NOMO-1 treated with dmso at 0.1 percent for 144 hours (cell line): ENCODE measurements at regions not wholly inside any gene's neighbourhood (a gene's known extent, or its start where the extent isn't known, plus 50 kb on each side); places are given as distances from the start of the nearest gene placed in this dataset.

ENCODE experiments used
- DNase-seq: peaks from one replicate; lab custom pipeline; 2025; ENCODE audit not compliant: unreplicated experiment; lab: John Stamatoyannopoulos, UW

DNA sequence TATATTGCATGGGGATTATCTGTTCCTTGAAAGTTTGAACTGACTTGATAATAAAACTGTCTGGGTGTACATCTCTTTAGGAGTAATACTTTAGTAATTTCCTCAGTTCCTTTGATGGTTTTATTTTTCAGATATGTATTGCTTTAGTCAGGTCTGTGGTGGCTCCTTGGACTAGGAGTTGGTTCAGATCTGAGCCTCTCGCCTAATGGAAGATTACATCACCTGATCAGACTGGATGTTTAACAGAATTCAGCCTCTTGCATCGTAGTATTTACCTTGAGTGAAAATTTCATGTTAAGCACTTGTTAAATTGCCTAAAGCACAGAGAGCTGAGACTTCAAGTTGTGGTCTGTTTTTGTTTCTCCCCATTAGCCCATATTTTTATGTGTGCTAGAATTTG lies 267.3 kb downstream of the MAP2K4 start:
- no peak for DNase-seq

DNA sequence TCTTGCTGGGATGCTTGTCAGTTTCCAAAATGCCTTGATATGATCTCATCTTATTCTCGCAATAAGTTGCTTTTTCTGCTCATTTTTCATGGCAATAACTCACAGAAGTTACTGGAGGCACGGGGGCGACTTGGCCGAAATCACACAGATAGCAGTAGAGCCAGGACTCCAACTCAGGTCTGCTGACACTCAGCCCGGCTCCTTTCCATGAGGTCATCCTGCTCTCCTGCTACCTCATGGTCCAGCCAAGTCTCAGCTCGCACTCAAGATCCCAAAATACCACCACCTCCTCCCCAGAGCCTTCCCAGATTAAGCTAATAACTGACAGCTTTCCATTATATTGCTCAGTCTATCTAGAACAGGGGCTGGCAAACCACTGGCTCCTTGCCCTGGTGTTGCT lies 269.5 kb downstream of the MAP2K4 start:
- no peak for DNase-seq

DNA sequence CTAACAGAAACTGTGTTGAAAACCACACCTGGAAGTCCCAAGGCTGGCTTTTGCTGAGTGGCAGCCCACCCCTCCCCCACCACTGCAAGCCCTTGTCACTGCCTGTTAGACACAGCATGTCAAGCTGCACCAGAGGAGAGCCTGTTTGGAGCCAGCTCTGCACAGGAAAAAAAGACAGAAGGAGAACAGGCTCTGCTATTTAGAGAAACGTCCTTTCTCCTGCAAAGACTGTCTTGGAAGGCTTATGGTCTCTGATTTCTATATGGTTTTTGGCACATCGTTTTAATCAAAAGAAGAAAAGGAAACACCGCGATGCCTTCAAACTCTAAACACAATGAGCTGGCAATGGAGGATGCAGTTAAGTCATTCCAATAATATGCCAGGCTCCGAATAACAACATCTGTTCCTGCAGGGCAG lies 275.5 kb downstream of the MAP2K4 start:
- no peak for DNase-seq

DNA sequence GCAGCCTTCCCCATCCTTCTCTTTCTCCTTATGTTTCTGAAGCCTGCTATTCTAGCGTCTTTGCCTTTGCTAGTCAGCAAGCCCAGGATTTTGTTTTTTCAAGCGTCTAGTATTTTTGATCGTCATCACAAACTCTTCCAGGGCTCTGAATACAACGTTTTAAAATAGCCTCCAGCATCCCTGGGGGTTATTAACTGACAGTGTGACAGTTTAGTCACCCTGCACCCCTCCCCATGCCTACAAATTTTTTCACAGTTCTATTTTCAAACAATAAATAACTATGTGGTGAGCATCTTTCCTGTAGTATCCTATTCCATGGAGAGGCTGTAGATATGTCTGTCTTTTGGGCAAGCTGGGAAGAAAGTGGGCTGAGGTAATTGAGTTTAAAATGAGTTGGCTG lies 280.9 kb downstream of the MAP2K4 start:
- no peak for DNase-seq

DNA sequence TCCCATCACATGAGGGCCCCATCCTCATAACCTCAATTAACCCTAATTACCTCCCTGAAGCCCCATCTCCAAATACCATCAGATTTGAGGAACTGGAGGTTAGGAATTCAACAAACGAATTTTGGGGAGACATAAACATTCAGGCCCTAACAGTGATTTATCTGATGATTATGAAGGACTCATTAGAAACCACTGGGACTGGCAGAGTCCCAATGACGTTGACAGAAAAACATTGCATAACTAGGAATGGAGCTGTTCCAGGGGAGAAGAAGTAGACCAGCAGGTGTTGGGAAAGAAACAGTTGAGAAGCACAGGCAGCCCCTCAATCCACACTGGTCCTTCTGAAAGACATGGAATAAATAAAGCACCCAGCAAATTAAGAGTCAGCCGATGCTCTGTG lies 282.0 kb downstream of the MAP2K4 start:
- DNase-seq, result no peak

DNA sequence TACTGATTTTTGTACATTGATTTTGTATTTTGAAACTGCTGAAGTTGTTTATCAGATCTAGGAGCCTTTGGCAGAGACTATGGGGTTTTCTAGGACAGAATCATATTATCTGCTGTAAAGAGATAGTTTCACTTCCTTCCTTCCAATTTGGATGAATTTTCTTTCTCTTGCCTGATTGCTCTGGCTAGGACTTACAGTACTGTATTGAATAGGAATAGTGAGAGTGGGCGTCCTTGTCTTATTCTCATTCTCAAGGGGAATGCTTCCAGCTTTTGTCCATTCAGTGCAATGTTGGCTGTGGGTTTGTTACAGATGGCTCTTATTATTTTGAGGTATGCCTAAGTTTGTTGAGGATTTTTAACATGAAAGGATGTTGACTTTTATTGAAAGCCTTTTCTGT lies 290.1 kb downstream of the MAP2K4 start:
- no peak for DNase-seq

DNA sequence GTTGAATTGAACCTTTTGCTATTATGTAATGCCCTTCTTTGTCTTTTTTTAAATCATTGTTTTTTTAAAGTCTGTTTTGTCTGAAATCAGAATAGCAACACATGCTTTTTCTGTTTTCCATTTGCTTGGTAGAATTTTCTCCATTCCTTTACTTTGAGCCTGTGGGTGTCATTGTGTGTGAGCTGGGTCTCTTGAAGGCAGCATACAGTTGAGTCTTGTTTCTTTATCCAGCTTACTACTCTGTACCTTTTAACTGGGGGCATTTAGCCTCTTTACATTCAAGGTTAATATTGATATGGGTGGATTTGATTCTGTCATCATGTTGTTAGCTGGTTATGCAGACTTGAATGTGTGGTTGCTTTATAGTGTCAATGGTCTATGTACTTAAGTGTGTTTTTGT lies 292.0 kb downstream of the MAP2K4 start:
- no peak for DNase-seq

DNA sequence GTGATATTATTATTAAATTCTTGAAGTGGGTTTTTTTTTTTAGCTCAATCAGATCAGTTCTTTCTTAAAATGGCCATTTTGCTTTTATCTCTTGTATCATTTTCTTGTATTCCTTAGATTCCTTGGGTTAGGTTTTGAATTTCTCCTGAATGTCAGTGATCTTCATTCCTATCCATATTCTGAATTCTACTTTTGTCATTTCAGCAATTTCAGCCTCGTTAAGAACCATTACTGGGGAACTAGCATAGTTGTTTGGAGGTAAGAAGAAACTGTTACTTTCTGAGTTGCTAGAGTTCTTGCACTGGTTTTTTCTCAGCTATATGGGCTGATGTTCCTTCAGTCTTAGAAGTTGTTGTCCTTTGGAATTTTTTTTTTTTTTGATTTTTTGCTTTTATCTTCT lies 293.1 kb downstream of the MAP2K4 start:
- DNase-seq, result no peak

DNA sequence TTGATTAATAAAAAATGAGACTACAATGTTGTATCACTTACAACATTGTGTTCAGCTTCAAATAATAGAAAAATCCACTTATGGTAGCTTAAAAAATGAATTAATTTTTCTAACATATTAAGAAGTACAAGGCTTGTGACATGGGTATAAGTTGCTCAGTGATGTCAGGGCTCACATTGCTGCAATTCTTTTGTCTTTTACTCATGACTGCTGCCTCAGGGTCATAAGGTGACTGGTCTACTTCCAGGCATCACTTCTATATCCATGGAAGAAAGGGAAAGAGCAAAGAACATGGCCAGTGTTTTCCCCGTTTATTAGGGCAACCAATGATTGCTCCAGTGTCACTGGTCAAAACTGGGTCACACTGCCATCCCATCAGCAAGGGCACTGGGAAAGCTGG lies 295.3 kb downstream of the MAP2K4 start:
- no peak for DNase-seq

DNA sequence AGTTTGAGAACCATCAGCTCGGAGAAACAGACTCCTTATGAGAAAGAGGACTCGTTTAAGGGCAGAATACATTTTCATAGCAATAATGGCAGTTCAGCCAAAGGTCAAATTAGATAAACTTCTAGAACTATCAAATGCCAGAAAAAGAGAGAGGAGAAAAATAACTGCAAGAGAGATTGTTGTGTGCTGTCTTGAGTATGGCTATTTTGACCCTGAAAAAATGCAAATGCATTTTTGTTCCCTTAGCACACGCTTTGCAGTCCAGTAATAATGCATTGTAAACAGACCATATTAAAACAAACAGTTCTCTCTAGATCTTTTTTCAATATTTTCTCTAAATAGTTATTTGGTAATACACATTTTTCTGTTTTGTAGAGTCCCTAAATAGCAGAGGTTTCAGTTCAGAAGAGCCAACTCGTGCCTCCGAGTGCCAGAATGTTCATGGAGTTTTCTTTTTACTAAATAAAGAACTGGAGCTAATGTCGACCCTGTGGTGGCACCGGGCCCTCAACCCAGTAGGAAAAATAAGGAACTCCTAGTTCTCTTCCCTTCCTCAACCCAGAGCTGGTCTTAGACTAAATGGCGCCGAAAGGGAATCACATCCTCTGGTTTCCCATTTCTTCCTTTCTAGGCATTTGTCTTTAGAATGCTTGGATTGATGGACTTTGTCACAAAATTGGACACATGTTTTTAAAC lies 298.0 kb downstream of the MAP2K4 start:
- DNase-seq, result no peak

DNA sequence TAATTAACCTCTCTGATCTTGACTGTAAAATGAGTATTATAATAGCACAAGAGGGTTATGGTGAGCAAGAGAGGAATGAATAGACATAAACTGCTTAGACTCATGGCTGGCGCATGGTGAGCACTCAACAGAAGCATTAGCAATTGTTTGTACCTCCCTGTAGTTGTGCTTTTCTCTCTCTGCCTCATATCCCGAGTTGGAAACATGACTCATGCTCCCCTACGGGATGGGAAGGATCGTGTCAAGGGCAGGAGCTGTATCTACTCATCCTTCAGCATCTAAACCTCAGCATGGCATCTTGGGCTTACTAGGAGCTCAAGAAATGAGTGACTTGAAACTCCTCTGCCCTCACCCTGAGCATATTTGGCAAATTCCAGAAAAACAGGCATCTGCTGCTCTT lies 299.6 kb downstream of the MAP2K4 start:
- no peak for DNase-seq

DNA sequence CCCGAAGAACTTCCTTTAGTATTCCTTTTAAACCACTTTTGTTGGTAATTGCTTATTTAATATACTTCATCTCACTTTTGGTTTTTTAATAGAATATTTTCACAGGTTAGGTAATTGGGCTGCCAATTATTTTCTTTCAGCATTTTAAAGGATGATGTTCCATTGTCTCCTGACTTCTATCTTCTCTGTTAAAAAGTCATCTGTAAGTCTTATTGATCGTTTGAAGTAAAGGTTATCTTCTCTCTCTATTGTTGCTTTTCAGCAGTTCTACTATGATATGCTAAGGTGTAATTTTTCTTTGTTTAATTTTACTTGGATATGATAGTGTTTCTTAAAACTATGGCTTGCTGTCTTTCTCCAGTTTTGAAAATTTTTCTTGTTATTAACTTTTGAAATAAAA lies 307.5 kb downstream of the MAP2K4 start:
- DNase-seq, result no peak

DNA sequence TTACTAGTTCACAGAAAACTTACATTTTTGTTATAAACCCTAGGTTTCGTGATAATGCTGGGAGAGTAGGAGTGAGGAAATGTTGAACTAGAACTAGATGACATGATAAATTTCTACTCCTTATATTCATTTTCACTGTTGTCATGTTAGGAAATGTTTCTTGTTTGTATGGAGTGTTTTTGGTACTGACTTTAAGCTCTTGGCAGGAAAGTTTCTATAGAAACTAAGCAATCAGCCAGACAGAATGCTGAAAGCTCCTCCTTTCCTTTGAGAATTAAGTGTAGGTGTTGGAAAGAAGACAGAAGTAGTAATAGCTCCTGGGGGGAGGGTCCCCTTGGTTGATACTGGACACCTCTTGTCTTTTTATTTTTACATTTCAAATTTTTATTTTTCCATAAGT lies 309.8 kb downstream of the MAP2K4 start:
- DNase-seq, result no peak

DNA sequence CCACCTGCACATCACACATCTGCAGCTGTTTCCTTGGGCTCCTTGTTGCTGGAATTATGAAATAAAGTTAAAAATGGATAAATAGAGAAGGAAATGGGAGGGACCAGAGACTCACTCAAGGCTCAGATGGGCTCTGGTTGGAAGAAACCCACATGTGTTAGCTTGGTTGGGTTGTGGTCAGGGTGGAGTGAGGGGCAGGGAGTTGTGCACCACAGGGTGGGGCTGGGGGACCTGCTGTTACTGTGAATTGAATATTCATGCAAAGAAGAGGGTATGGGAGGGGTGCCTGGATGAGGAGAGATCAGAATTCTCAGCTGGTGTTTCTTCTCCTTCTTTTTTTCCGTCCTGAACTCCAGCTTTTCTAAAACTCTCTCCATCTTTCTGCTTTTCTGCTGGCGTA lies 320.7 kb downstream of the MAP2K4 start:
- DNase-seq, result no peak

DNA sequence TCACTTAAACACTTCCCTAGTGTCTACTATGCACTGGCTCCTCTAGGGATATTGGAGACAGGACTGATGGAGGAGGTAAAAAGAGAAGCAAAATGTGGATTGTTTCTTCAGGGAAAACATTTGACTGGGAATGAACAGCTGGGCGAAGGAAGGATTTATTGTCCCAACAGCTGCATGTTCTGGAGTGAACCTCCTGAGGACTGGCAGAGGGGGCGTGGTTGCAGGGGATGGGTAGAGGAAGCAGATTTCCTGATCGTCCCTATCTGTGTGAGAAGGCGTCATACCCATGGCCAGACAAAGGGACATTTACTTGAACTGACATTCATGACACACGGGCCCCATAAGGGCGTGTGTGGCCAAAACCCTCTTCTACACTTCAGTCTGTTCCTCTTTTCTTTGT lies 321.5 kb downstream of the MAP2K4 start:
- no peak for DNase-seq

DNA sequence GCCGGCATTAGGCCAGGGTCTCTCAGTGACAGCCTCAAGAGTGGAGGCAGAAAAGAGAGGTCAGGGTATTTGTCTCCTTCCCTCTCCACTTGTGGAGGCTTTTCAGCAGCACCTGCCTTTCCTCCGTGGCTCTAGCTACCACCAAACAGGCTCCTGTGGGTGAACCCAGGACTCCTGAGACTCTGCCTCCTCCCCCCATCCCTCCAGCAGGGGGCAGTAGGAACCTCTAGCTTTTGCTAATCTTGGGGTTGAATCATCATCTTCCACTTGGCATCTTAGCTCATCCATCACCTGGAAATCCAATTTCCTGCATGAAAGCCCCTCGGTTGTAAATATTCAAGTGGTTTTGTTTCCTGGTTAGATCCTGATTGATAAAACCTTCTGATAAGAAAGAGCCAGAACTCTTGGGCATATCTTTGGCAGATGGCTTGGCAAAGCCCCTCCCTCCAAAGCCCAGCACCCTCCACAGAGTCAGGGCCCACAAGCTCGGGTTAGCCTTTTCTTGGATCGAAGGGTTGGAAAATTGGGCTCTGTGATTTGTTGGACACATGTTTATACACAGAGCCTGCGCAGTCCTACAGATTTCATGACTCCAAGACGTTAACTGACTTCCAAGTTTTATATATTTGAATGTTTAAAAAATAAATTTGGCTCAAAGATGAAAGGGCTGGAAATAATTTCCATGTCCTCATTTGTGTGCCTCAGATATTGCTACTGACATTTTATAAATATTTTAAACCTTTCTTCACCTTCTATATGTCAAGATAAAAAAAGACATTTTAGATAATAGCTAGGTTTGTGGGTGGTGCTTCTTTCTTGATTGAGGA lies 322.1 kb downstream of the MAP2K4 start:
- DNase-seq, result no peak

DNA sequence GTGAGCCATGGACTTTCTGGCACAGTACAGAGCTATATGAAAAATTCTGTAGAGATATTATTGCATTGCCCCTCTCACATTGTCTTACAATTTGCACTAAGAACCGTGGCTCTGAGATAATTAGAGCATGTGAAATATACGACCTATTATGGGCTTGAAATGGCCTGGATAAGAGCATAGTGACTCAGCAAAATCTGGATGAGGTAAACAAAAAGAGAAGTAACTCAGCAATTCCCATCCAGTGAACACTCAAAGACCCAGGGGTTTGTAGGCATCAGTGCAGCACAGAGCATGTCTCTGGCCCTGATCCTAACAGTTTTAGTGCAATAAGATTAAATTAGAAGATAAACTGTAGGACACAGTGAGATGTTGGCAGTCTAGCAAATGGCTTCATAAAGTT lies 317.2 kb upstream of the MYOCD start:
- DNase-seq, result no peak

DNA sequence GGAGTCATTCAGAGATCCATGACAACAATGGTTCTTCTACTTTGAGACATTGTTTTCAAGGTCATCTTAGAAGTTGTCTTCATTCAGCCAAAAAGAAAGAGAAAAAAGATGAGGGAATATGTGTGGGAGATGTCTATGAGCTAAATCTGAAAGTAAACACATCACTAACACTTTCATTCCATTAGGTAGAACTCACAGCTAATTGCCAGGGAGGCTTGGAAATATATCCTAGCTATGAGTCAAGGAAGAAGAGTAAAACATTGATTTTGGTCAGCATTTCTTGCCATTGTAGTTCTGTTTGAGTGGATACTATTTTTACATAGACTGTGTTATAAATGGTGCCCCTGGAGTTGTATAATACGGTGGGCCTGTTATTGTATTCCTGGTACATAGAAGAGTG lies 316.4 kb upstream of the MYOCD start:
- no peak for DNase-seq

DNA sequence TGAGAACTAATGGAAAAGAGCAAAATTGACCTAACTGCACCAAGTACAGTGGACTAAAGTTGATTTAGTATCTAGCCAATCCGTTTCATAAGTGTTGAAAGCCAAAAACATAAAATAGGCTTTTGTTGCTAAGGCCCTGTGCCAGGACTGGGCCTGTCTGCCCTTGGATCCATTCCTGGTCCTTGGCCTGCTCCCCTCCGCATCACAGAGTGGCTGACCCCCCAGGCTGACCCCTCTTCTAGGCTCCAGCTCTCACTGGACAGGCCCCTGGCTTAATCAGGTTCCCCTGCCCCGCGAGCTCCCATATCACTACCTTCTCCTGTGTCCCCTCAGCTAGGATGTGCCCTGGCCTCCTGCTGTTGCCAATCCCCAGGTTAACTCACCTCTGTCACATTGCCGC lies 313.6 kb upstream of the MYOCD start:
- no peak for DNase-seq

DNA sequence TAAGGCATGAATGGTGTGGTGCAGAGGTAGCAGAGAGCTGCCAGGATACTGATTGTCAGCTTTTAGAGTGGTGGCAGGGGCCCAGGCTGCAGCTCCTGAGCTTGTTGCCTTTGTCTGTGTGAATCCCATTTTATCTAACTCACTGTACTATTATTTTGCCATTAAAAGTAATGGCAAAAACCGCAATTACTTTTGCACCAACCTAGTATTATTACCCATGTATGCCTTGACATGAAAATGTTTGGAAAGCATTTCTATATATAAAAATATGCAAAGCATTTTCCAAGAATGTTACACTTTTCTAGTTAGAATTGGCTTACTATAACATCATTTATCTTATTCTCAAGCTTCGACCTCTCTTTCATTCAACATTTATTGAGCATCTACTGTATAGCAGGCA lies 308.1 kb upstream of the MYOCD start:
- DNase-seq, result no peak

DNA sequence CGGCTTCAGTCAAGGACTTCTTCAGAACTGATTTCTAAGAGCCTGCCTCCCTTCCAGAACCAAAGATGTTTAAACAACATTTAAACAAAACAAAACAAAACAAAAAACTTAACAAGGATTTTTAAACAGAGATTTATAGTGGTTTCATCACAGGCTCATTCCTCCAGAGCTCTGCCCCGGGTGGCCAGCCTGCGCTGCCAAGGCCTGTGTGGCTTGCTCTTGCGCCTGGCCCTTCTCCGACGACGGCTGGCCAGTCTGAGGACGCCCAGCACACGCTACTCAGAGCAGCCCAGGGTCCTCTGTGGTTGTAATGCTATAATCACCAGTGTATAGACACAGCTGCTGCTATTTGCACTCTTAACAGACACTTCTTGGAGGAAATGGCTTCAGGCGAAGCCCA lies 307.2 kb upstream of the MYOCD start:
- DNase-seq, result no peak

DNA sequence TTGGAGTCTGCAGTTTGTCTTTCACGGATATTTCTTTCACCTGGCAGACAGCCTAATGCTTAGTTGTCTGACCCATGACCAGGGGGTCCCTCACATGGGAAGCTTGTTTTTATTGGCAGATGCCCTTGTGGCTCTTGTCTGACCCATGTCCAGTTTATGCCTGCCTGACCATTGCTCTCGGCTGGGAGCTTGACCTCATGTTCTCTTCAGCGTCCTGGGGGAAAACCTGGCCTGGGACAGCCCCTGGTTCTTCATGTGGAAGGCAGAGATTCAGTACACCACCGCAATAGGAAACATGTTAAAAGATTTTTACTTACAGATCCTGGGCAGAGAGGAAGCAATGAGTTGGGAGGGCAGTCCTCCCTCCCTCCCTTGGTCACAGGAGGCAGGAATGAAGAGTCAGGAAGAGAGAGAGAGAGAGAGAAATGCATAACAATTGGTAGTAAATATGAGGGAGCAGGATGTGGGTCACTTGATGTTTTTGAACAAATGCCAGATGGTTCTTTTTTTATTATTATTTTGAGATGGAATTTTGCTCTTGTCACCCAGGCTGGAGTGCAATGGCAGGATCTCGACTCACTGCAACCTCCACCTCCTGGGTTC lies 302.7 kb upstream of the MYOCD start:
- no peak for DNase-seq
